Fibroblast of skin of right quadriceps (primary cell): ENCODE measurements at regions not wholly inside any gene's neighbourhood (a gene's known extent, or its start where the extent isn't known, plus 50 kb on each side); places are given as distances from the start of the nearest gene placed in this dataset.
A peak's percentile ranks its signal among the peaks of the same experiment; 100 is the strongest.
"Not testable (repeated sequence)": the region's sequence is repeated elsewhere in the genome, so short reads cannot be mapped to it uniquely, and the experiment has no call there.

ENCODE experiments used
- DNase-seq: peaks from one replicate; pipeline ENCODE4 v3.0.0-alpha.2; 2013

GRCh38 chr4:57373991-57374390 is 263.8 kb upstream of the IGFBP7 start:
- DNase-seq: peak; percentile 51

GRCh38 chr4:57371671-57372070 is 261.5 kb upstream of the IGFBP7 start:
- no peak for DNase-seq

GRCh38 chr4:57370691-57371090 is 260.5 kb upstream of the IGFBP7 start:
- DNase-seq: no peak

- DNase-seq: no peak
These were observed 259.3 kb upstream of the IGFBP7 start for GRCh38 chr4:57369446-57369845.

GRCh38 chr4:57364255-57364654 is 254.1 kb upstream of the IGFBP7 start:
- DNase-seq: no peak

GRCh38 chr4:57363346-57363745 is 253.2 kb upstream of the IGFBP7 start:
- DNase-seq: no peak

- no peak for DNase-seq
These were observed 250.5 kb upstream of the IGFBP7 start for GRCh38 chr4:57360681-57361080.

GRCh38 chr4:57355101-57355665 is 245.0 kb upstream of the IGFBP7 start:
- DNase-seq: peak; percentile 13

- DNase-seq: peak; percentile 13
These were observed 241.5 kb upstream of the IGFBP7 start for GRCh38 chr4:57351731-57352130.

GRCh38 chr4:57344296-57344695 is 234.1 kb upstream of the IGFBP7 start:
- no peak for DNase-seq

GRCh38 chr4:57342411-57342810 is 232.2 kb upstream of the IGFBP7 start:
- DNase-seq: no peak

GRCh38 chr4:57338861-57339260 is 228.7 kb upstream of the IGFBP7 start:
- not testable (repeated sequence) for DNase-seq

- DNase-seq: no peak
These were observed 223.5 kb upstream of the IGFBP7 start for GRCh38 chr4:57333684-57334083.

- DNase-seq: no peak
These were observed 221.8 kb upstream of the IGFBP7 start for GRCh38 chr4:57331959-57332358.

- no peak for DNase-seq
These were observed 219.1 kb upstream of the IGFBP7 start for GRCh38 chr4:57329279-57329678.

- DNase-seq: no peak
These were observed 214.6 kb upstream of the IGFBP7 start for GRCh38 chr4:57324673-57325307.

GRCh38 chr4:57320849-57321248 is 210.7 kb upstream of the IGFBP7 start:
- no peak for DNase-seq

GRCh38 chr4:57320217-57320616 is 210.0 kb upstream of the IGFBP7 start:
- DNase-seq: peak; percentile 3

GRCh38 chr4:57318703-57319102 is 208.5 kb upstream of the IGFBP7 start:
- no peak for DNase-seq

GRCh38 chr4:57314636-57315035 is 204.5 kb upstream of the IGFBP7 start:
- DNase-seq: no peak

- DNase-seq: no peak
These were observed 202.1 kb upstream of the IGFBP7 start for GRCh38 chr4:57312296-57312695.

- DNase-seq: no peak
These were observed 199.5 kb upstream of the IGFBP7 start for GRCh38 chr4:57309658-57310057.

GRCh38 chr4:57308301-57308700 is 198.1 kb upstream of the IGFBP7 start:
- no peak for DNase-seq

- DNase-seq: no peak
These were observed 195.7 kb upstream of the IGFBP7 start for GRCh38 chr4:57305836-57306235.
